ENCODE measurements at regions not wholly inside any gene's neighbourhood (a gene's known extent, or its start where the extent isn't known, plus 50 kb on each side); places are given as distances from the start of the nearest gene placed in this dataset.

DNA sequence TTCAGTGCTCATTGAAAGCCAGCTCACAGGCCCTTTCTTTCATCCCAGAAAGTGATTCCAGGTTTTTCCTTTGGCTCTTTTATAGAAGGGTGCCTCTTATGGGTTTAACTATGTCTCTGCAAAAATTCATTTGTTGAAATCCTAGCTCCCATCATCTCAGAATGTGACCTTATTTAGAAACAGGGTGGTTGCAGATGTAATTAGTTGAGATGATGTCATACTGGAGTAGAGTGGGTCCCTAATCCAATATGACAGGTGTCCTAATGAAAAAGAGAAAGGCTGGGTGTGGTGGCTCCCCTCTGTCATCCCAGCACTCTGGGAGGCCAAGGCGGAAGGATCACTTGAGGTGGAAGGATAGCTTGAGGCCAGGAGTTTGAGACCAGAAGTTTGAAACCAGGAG is 64.2 kb upstream of the FAM20A start:
- Histone ChIP-seq H3K27ac (no peak overlapping the region), H3K9me3 (no peaks in the 10 kb centered on the region), H3K4me1 (no peaks in the 10 kb centered on the region), H3K4me3 (no peak overlapping the region), H3K36me3 (no peaks in the 10 kb centered on the region), H3K27me3 (no peaks in the 10 kb centered on the region)
- intact Hi-C loops (cut with DNase I) = no loop called here
- TF ChIP-seq POLR2A (IDR thresholded peaks at IDR 0.05) (no peak), POLR2AphosphoS5 (IDR thresholded peaks at IDR 0.05; ENCODE audit: insufficient read depth in 1 of 2, low read depth in 1 of 2) (no peak)
- TF ChIP-seq, protein P1, sequence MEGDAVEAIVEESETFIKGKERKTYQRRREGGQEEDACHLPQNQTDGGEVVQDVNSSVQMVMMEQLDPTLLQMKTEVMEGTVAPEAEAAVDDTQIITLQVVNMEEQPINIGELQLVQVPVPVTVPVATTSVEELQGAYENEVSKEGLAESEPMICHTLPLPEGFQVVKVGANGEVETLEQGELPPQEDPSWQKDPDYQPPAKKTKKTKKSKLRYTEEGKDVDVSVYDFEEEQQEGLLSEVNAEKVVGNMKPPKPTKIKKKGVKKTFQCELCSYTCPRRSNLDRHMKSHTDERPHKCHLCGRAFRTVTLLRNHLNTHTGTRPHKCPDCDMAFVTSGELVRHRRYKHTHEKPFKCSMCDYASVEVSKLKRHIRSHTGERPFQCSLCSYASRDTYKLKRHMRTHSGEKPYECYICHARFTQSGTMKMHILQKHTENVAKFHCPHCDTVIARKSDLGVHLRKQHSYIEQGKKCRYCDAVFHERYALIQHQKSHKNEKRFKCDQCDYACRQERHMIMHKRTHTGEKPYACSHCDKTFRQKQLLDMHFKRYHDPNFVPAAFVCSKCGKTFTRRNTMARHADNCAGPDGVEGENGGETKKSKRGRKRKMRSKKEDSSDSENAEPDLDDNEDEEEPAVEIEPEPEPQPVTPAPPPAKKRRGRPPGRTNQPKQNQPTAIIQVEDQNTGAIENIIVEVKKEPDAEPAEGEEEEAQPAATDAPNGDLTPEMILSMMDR (IDR thresholded peaks at IDR 0.05) = no peak
- no peak for DNase-seq (ENCODE audit: extremely low spot score in 2 of 2)

DNA sequence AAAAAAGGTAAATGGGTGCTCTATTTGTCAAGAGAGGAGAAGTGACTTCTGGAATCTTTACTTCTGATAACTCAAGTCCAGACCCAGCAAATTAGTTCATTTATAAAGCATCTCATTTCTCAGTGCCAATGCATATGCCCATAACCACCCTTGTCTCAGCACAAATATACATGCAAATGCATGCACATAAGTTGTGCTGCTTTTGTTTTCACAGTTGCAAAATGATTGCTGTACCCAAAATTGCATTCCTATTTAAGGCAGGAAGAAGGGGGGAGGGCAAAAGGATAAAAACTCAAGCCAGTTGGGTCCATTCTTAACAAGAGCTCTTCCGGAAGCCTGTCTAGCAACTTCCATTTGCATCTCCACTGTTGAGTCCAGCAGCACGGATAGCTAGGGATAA is 61.3 kb upstream of the FAM20A start:
- Histone ChIP-seq H3K4me3 (no peak overlapping the region), H3K27ac (no peak overlapping the region), H3K27me3 (no peaks in the 10 kb centered on the region), H3K36me3 (no peaks in the 10 kb centered on the region), H3K9me3 (no peaks in the 10 kb centered on the region), H3K4me1 (peaks cover 16% of the 10 kb centered on the region)
- TF ChIP-seq POLR2AphosphoS5 (IDR thresholded peaks at IDR 0.05; ENCODE audit: insufficient read depth in 1 of 2, low read depth in 1 of 2) (no peak), POLR2A (IDR thresholded peaks at IDR 0.05) (no peak)
- TF ChIP-seq, protein P1 (IDR thresholded peaks at IDR 0.05) = no peak
- DNase-seq (ENCODE audit: extremely low spot score in 2 of 2) = no peak
- intact Hi-C loops (cut with DNase I) = no loop called here

DNA sequence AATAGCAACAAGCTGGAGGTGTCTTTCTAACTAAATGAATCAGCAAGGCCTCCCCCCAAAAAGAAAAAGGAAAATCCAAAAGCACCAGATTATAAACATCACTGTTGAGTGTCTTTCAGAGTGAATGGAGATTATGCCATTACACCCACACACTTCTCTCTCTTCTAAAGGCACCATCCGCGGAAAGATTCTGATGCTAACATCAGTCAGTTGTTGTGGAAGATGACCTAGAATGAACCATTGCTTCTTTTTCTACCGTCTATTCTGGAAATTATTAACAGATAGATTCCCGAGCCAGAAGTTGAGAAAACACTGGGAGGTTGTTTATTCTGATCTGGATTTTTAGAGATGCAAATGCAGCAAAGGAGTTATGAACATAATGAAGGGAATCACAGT is 60.9 kb upstream of the FAM20A start:
- DNase-seq (ENCODE audit: extremely low spot score in 2 of 2) = no peak
- Histone ChIP-seq H3K4me1 (peaks cover 19% of the 10 kb centered on the region), H3K27me3 (no peaks in the 10 kb centered on the region), H3K4me3 (no peak overlapping the region), H3K9me3 (no peaks in the 10 kb centered on the region), H3K36me3 (no peaks in the 10 kb centered on the region), H3K27ac (no peak overlapping the region)
- TF ChIP-seq, protein P1 (IDR thresholded peaks at IDR 0.05) = no peak
- TF ChIP-seq POLR2AphosphoS5 (IDR thresholded peaks at IDR 0.05; ENCODE audit: insufficient read depth in 1 of 2, low read depth in 1 of 2) (no peak), POLR2A (IDR thresholded peaks at IDR 0.05) (no peak)
- intact Hi-C loops (cut with DNase I) = no loop called here

DNA sequence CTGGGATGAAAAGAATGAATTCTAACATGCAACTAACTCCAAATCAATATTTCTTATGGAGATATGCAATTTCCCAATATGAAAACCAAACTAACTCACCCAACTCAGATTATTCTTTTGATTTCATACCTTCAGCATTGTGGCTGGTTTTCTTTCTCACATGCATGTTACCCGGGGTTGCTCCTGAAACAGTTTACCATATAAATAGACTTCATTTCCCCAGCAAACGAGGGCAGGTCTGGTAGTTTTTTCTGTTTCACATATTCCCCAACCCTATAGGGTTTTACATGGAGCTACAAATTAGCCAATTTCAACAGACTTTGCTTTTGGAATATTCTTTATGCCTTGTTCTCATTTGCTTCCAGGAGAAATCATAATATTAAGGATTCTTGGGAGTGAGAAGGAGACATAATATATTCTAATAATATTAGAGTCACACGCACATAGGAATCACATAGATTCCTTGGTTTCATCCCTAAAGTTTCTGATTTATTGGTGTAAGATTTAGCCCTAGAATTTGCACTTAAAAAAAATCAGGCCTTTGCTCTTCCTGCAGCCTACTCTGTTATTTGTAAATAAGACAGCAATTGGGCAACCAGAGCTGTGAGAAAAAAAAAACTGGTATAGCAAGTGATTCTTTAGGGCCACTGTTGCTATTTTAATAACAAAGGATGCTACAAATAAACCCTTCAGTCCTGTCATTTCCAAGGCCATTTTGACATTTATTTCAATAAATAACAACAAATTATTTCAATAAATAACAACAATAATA is 60.3 kb upstream of the FAM20A start:
- Histone ChIP-seq H3K4me3 (no peak overlapping the region), H3K27me3 (no peaks in the 10 kb centered on the region), H3K4me1 (peaks cover 19% of the 10 kb centered on the region), H3K9me3 (no peaks in the 10 kb centered on the region), H3K27ac (no peak overlapping the region), H3K36me3 (no peaks in the 10 kb centered on the region)
- TF ChIP-seq POLR2AphosphoS5 (IDR thresholded peaks at IDR 0.05; ENCODE audit: insufficient read depth in 1 of 2, low read depth in 1 of 2) = no peak
- TF ChIP-seq, protein P1 (IDR thresholded peaks at IDR 0.05) = no peak
- no peak for TF ChIP-seq POLR2A (IDR thresholded peaks at IDR 0.05)
- intact Hi-C loops (cut with DNase I) = no loop called here
- DNase-seq (ENCODE audit: extremely low spot score in 2 of 2) = no peak

DNA sequence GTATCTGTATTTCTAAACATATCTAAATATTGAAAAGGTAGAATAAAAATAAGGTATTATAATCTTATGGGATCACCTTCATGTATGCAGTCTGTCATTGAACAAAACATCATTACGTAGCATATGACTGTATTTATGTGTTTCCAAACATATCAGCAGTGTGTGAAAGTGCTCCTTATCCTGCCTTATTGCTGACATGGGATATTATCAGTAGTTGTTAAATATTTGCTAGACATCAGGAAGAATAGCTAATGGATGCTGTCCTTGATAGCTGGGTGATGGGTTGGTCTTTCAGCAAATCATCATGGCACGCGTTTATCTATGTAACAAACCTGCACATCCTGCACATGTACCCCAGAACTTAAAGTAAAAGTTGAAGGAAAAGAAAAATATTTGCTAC is 59.1 kb upstream of the FAM20A start:
- intact Hi-C loops (cut with DNase I) = no loop called here
- TF ChIP-seq, protein P1 (IDR thresholded peaks at IDR 0.05) = no peak
- TF ChIP-seq POLR2AphosphoS5 (IDR thresholded peaks at IDR 0.05; ENCODE audit: insufficient read depth in 1 of 2, low read depth in 1 of 2) = no peak
- no peak for TF ChIP-seq POLR2A (IDR thresholded peaks at IDR 0.05)
- Histone ChIP-seq H3K9me3 (no peaks in the 10 kb centered on the region), H3K27ac (no peak overlapping the region), H3K36me3 (no peaks in the 10 kb centered on the region), H3K27me3 (no peaks in the 10 kb centered on the region), H3K4me1 (peaks cover 19% of the 10 kb centered on the region), H3K4me3 (no peak overlapping the region)
- no peak for DNase-seq (ENCODE audit: extremely low spot score in 2 of 2)

Measured in vagina (tissue), 2 donors.